ENCODE measurements at regions not wholly inside any gene's neighbourhood (a gene's known extent, or its start where the extent isn't known, plus 50 kb on each side); places are given as distances from the start of the nearest gene placed in this dataset.

DNA sequence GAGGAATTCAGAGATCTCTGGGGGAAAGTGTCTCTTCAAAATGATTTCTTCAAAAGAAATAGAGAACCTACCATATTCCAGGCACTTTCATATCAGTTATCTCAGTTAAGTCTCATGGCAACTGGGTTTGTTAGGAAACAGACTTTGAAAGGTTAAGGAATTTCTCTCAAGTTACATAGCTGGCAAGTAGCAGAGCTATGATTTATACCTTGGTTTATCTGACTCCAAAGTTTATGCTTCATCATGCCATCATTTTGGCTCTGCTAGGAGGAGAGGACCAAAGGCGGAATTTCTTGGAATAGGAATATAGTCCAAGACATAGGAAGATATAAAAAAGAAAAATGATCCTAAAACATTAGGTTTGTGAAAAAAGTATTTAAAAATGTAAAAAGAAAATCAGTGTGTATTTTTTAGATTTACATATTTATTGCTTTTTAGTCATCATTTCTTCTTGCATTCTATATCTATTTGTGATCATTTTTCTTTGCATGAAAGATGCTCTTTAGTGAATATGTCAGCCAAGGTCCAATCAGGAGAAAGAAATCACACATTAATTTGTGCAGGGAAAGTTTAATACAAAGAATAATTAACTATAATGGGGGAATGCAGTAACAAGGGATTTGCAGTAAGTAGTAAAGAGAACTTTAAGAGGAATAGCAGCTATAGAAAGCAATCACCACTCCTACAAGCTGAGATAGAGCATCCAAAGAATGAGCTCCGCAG, 199.1 kb upstream of the ZBED5 start:
- DNase-seq (ENCODE audit: low spot score in 2 of 2), result no peak
- TF ChIP-seq, protein P1, sequence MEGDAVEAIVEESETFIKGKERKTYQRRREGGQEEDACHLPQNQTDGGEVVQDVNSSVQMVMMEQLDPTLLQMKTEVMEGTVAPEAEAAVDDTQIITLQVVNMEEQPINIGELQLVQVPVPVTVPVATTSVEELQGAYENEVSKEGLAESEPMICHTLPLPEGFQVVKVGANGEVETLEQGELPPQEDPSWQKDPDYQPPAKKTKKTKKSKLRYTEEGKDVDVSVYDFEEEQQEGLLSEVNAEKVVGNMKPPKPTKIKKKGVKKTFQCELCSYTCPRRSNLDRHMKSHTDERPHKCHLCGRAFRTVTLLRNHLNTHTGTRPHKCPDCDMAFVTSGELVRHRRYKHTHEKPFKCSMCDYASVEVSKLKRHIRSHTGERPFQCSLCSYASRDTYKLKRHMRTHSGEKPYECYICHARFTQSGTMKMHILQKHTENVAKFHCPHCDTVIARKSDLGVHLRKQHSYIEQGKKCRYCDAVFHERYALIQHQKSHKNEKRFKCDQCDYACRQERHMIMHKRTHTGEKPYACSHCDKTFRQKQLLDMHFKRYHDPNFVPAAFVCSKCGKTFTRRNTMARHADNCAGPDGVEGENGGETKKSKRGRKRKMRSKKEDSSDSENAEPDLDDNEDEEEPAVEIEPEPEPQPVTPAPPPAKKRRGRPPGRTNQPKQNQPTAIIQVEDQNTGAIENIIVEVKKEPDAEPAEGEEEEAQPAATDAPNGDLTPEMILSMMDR (IDR thresholded peaks at IDR 0.05), result no peak
- TF ChIP-seq POLR2A (IDR thresholded peaks at IDR 0.05), result no peak
- 72 to 79% methylated on average over 2 of the region's 2 CpGs for WGBS, 2 donors
- H3K4me3 ChIP-seq (ENCODE audit: low read depth, poor library complexity, severe bottlenecking), result no peak overlapping the region
- intact Hi-C loops (cut with DNase I; ENCODE audit: low total_unique reads), result no loop called here

DNA sequence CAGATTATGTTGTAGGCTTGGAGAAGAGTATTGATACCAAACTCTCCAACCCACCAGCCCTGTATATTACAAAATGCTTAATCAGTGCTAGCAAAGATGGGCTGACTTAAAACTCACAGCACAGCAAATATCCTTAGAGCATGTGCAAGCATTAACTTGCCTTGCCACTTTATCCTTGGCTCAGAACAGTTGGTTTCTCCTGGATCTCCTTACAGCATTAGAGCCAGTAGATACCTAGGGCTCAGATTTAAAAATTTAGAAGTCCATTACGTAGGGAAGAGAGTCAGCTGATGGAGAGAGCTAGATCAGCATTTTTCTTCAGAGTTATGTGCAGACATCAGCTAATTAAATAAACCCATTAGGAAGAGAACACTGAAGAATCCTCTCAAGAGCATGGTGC, 198.5 kb upstream of the ZBED5 start:
- intact Hi-C loops (cut with DNase I; ENCODE audit: low total_unique reads), result no loop called here
- 48 to 52% methylated on average over 1 of the region's 1 CpG for WGBS, 2 donors

DNA sequence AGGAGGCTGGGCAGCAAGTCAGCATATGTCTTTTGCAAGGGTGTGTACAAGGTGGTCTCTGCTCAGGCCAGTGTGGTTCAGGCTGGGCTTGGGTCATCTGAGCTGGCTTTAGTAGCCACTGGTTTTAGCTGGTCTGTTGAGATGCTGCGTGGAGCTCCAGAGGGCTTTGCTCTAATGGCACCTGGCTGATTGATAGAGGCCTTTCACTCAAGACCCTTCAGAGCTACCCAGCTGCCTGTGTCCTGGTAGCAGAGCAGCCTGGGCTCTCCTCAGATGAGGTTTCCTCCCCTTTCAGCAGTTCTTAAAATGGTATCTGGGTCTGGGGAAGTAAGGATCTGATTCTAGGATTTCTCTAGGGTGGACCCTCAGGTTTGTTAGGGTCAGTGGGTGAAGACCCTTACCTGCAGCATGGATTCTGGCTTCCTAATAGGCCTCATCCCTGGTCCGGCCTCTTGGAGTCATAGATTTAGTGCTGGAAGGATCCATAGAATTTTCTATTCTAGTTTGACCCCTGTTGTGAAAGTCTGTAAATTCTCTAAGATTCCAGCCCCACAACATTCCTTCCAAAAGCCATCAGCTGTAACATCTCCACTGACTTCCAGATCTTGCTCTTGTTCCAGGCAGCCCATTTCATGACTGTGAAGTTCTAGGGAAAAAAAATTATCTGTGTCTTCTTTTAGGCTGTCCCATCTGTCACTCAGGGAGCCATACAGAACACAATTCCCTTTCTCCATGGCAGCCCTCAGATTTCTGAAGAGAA, 190.2 kb upstream of the ZBED5 start:
- TF ChIP-seq, protein P1 (IDR thresholded peaks at IDR 0.05), result no peak
- TF ChIP-seq POLR2A (IDR thresholded peaks at IDR 0.05), result no peak
- intact Hi-C loops (cut with DNase I; ENCODE audit: low total_unique reads), result no loop called here
- H3K4me3 ChIP-seq (ENCODE audit: low read depth, poor library complexity, severe bottlenecking), result no peak overlapping the region
- no peak for DNase-seq (ENCODE audit: low spot score in 2 of 2)
- 43 to 94% methylated on average over 2 of the region's 2 CpGs for WGBS, 2 donors

More for the DNA sequence above, 198.5 kb upstream of the ZBED5 start:
- no peak overlapping the region for H3K4me3 ChIP-seq (ENCODE audit: low read depth, poor library complexity, severe bottlenecking)
- no peak for DNase-seq (ENCODE audit: low spot score in 2 of 2)
- no peak for TF ChIP-seq POLR2A (IDR thresholded peaks at IDR 0.05)
- TF ChIP-seq, protein P1 (IDR thresholded peaks at IDR 0.05), result no peak

DNA sequence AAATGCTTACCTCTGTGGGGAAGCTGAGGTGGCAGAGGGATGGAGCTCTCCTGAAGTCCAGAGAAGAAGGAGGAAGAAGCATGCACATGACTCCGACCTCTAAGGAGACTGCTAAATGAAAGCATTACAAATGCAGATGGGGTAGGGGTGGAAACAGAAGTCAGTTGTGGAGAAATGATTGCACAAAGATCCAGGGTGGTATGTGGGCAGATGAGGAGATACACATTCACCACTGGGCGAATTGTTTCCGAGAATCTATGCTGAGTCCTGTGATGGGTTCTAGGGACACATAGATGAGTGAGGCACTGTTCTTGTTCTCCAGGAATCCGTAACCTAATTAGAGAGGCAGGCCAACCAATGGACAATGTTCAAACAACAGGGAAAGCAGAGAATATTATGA, 188.9 kb upstream of the ZBED5 start:
- 90 to 92% methylated on average over 4 of the region's 4 CpGs for WGBS, 2 donors
- H3K4me3 ChIP-seq (ENCODE audit: low read depth, poor library complexity, severe bottlenecking), result no peak overlapping the region
- DNase-seq (ENCODE audit: low spot score in 2 of 2), result no peak
- intact Hi-C loops (cut with DNase I; ENCODE audit: low total_unique reads), result no loop called here
- TF ChIP-seq, protein P1 (IDR thresholded peaks at IDR 0.05), result no peak
- no peak for TF ChIP-seq POLR2A (IDR thresholded peaks at IDR 0.05)

DNA sequence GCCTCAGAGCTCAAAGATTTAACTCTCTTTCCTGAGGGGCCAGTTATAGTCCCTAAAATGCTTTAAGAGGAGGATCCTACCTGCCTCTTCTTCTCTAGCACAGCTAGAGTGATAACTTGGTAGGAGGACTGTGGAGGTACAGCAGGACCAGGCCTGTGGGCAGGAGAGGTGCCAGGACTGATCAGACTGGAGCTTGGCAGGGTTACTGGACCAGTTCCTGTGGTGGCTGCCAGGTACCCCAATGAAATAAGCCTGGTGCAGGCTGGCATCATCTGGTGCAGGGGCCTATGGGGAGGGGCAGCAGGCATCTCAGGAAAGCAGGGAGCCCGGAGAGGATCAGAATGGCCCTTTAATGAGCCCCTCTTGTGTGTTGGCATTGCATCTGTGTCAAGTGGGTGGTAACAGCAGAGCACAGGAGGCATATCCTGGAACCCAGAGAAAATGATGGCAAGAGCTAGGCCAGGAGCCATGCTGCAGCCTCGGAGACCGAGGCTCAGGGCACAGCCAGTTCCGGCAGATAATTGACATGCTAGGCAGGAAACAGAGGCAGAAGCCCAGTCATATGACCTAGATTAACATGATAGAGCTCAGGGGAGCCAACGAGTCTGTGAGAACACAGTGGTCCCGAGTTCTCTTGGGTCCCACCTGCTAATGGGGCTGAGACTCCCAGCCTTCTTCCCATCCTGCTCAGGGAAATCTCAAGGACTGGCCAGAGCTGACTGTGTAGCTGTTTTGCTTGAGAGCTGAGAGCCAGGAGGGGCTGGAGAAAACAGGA, 187.5 kb upstream of the ZBED5 start:
- H3K4me3 ChIP-seq (ENCODE audit: low read depth, poor library complexity, severe bottlenecking), result no peak overlapping the region
- no peak for DNase-seq (ENCODE audit: low spot score in 2 of 2)
- 73 to 79% methylated on average over 6 of the region's 6 CpGs for WGBS, 2 donors
- TF ChIP-seq, protein P1 (IDR thresholded peaks at IDR 0.05), result no peak
- TF ChIP-seq POLR2A (IDR thresholded peaks at IDR 0.05), result no peak
- intact Hi-C loops (cut with DNase I; ENCODE audit: low total_unique reads), result no loop called here
